Stimulated activated CD4-positive, alpha-beta T cell treated with anti-CD3 and anti-CD28 coated beads, Interleukin-15, amount 100 ng/mL, for 48 hours (primary cell): ENCODE measurements at regions not wholly inside any gene's neighbourhood (a gene's known extent, or its start where the extent isn't known, plus 50 kb on each side); places are given as distances from the start of the nearest gene placed in this dataset.

ENCODE experiments used
- DNase-seq, 2 donors: peaks; one replicate each; pipeline ENCODE4 v3.0.0-alpha.2; 2020; ENCODE audit warnings: low read depth in 2 of 2

- DNase-seq, result no peak
These were observed 631.5 kb downstream of the METTL15 start for GRCh38 chr11:28739489-28740280.

- DNase-seq, result no peak
These were observed 630.4 kb downstream of the METTL15 start for GRCh38 chr11:28738549-28738948.

GRCh38 chr11:28736256-28736655, 628.1 kb downstream of the METTL15 start:
- DNase-seq, result no peak

DNA sequence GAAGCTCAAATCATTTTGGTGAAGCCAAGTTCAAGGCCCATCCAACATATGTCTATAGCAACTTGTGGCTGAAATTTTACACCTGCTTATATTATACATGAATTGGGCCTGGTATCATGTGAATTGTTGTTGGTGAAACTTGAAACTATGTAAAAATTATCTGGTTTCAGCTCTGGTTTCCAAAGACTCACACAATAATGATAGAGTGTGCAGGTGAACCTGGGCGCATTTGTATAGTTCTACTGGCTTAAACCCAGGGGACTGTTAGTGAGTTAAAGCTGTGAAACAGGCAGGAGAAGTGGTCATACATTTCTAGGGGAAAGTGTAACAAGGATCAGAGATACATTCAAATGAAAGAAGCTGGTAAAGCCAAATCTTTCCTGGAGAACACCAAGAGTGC, 627.3 kb downstream of the METTL15 start:
- no peak for DNase-seq

DNA sequence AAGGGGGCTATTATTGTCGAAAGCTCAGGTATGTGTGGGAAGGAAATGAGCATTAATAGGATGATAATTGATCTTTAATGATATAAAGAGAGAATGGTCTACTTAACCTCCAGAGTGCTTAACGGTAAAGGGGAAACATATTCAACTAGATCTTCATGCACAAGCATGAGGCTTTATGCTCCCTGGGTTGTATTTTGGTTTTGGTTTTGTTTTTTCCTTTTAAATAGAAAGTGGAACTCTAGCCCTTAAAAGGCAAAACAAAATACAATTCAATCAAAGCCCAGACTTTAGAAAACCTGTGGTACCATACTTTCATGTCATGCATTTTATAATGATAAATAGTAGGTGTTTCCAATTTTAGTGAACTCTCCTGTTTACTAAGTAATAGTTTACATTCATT, 622.7 kb downstream of the METTL15 start:
- DNase-seq, result no peak

- DNase-seq, result no peak
These were observed 622.1 kb downstream of the METTL15 start for GRCh38 chr11:28730336-28730735.

- DNase-seq, result no peak
These were observed 621.2 kb downstream of the METTL15 start for GRCh38 chr11:28729339-28729738.

DNA sequence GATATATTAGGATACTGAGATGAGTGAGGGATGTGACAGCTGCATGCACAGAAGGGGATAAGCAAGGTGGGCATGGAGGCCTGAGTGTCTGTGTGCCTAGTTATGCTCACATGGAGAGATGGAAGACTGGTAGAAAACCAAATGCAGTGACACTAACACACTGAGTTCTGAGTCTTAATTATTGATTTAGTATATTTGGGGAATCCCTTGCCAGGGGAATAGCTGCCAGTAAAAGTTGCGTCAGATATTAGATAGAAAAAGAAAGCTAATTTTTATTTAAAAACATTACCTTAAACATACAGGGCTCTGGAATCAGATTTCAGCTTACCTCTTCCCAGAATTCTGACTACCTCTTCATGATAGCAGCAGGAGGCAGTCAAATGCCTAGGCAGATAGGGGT, 620.5 kb downstream of the METTL15 start:
- DNase-seq, result no peak

DNA sequence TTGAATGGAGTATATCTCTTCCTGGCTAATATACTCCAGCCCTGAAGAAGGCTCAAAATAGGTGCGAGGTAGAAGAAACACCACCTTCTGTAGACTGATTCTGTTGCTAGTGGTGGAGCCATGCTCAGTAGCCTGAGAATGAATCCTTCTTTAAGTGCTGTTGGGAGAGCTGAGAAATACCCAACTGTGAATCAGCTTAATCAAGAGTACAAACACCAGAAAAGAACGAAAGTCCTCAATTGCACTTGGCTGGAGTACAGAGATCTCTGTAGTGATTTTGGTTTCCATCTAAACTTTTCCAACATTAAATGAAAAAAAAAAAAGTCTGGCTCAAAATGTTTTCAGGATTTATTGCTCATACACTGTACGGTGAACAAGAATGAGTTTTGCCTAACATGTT, 619.1 kb downstream of the METTL15 start:
- no peak for DNase-seq

DNA sequence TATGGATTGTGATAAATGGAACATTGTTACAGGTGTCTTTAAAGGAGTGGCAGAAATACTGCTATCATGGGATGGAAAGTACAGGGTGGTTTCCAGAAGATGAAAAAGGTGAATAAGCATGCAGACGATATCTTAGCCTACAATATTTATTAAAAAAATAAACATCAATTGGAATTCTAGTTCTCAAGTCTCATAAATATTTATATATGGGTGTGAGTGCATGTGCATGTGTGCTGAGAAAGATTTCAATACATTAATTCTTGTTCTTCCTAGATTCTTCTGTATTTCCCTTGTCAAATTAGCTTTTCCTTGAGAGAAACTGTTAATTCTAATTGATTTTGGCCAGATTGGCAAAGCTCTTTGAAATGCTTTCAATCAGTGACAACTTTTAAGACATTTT, 618.2 kb downstream of the METTL15 start:
- no peak for DNase-seq

- DNase-seq, result no peak
These were observed 607.5 kb downstream of the METTL15 start for GRCh38 chr11:28715726-28716125.

GRCh38 chr11:28713850-28714249, 605.7 kb downstream of the METTL15 start:
- no peak for DNase-seq

DNA sequence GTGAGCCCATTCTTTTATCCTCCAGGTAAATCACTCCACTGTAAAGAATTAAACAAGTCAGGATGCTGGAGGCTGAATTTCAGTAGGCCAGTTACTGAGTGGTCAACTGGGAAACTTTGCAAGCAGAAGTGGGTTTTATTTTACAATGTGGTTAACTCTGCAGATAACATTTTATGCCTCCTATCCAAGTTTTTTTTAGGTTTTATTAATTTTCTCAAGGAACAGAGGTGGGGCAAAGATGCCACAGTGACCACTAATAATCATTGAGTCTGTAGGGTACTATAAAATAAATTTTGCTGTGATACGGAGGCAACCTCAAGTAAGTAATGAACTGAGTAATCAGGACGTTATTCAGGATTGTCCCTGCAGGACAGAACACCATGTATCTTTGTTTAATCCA, 599.9 kb downstream of the METTL15 start:
- DNase-seq, result no peak

DNA sequence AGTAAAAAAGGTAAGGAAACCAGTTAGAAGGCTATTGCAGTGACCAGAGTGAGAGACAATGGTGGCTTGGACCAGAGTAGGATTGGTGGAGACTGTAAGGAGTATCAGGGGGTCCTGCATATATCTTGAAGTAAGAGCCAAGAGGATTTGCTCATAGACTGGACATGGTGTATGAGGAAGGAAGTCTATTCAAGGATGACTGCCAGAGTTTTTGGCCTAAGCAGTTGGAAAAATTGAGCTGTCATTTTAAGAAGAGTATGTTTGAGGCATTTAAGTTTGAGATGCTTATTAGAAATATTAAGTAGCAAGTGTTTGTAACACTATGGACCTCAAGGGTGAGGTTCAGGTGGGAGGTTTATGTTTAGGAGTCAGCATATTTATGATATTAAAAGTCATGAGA, 596.6 kb downstream of the METTL15 start:
- no peak for DNase-seq

GRCh38 chr11:28703371-28703770, 595.2 kb downstream of the METTL15 start:
- DNase-seq, result no peak

GRCh38 chr11:28702871-28703270, 594.7 kb downstream of the METTL15 start:
- DNase-seq, result no peak

DNA sequence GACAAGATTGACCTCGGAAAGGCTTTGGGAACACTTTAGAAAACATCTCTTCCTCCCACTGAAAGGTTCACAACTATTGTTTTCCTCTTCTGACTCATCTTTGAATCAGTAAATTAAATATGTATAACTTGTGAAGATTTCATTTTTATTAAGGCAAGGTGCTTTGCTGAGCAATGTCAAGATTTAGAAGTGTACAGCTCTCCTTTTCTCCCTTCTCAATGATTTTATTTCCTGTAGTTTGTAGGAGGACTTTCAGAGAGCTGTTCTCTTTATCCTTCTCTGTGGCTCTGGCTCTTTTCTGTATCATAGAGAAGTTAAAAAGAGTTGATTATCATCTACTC, 594.2 kb downstream of the METTL15 start:
- no peak for DNase-seq

GRCh38 chr11:28701760-28702449, 593.7 kb downstream of the METTL15 start:
- no peak for DNase-seq

- DNase-seq, result no peak
These were observed 591.5 kb downstream of the METTL15 start for GRCh38 chr11:28699701-28700100.

DNA sequence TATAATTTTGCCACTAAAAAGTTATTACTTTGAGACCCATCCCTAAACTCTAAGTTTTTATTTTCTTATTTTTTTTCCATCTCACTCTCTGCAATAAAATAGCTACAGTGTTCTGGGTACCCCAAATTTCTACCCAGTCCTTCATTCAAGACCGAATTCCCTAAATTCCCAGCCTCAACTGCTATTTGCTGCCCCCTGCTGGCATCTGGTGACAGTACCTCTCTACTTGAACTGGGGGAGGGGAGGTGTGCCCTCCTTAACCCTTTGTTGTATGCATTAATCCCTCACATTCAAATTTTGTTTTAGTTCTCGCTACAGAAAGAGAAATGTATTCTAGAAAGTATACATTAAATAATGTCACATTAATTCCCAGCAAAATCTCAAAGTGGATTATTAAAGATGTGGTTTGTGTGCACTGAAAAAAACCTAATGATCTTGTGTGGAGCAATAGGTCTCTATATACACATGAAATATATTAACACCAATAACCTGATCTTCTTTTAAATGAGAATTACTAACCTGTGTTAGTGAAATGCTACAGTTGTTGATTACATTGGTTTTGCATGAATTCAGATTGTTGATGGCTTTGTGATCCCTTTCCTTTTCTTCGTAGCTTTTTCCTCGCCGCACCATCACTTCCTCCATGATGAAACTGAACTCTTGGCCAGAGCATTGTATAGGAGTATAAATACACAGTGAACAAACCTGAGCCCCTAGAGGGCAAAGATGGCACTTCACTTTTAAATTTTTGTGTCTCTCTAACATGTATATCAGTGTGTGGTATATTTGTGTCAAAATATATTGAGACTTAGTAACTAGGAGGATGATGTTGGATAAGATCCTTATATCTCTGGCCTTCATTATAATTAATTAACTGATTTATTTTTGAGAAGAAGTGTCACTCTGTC, 590.0 kb downstream of the METTL15 start:
- DNase-seq, result peak in 1 of 2 donors; percentile 4

DNA sequence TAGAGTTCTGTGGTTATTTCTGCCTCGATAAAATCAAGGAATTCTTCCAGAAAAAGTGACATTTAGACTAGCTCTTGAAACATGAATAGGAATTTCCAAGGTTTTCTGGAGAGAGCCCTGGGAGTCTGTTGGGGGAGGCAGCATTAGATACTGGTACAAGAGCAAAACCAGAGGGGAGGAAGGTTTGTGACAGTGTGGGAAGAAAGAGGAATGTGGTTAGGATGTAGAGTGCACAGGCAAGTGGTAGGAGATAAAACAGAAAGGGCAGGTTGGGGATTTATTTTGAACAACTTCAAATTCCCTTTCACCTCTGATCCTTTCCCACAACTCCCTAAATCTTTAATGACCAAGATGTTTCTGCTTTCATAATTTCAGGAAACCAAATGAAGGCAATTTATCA, 588.4 kb downstream of the METTL15 start:
- no peak for DNase-seq

DNA sequence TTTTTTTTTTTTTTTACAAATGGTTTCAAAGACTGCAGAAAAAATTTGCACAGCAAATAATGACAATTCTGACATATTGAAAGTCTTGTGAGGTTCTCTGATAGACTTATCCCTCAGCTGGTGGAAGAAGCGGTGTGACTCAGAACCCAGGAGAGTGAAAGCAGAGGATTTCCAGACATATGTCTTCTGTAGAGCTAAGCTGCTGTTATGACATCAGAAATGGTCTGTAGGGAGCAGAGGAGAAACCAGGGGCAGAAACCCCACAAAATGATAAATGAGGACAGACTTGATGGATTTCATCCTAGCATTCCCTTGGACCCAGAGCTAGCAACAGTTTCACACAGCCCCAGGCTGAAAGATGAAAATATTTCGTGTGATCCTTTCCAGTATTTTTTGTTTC, 582.6 kb downstream of the METTL15 start:
- DNase-seq, result no peak
